Mesenteric fat pad (tissue), 1 donor: ENCODE measurements at regions not wholly inside any gene's neighbourhood (a gene's known extent, or its start where the extent isn't known, plus 50 kb on each side); places are given as distances from the start of the nearest gene placed in this dataset.
"Not testable (repeated sequence)": the region's sequence is repeated elsewhere in the genome, so short reads cannot be mapped to it uniquely, and the experiment has no call there.

ENCODE experiments used
- DNase-seq: peaks from one replicate; pipeline ENCODE4 v3.0.0-alpha.2; 2020; ENCODE audit warnings: low spot score
- donor health status: DM: yes; HTN: yes; CAD: no.

- no peak for DNase-seq
Observed at GRCh38 chr11:82536706-82537105, 197.0 kb downstream of the FAM181B start.

DNA sequence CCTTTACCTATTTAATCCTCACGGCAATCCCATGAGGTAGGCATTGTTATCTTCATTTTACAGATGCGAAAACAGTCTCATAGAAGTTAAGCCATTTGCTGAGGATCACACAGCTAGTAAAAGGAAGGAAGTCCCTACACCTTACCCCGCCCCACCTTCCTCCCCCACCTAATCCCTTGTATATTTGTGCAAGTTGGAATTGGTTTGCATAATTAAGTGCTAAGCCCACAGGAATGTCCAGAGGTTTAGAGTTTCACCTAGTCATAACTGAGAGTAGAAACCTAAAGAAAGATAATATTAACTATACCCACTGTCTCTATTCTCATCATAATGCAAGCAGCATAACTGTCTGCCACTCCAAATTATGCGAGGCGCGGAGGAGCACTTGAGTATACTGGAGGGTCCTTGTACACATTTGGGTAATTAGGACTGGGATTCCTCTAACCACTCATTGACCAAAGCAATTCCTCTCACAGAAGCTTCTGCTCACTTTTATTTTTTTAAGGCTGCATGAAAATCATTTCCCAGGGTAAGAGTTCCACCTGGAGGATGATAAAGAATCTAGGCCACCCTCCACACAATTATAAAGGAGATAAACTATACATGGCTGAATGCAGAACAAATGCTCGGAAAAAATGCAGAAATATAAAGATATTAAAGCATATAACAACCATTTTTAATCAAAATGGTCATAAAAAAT lies 199.9 kb downstream of the FAM181B start:
- DNase-seq, result no peak

GRCh38 chr11:82529936-82530335 lies 203.7 kb downstream of the FAM181B start:
- no peak for DNase-seq

DNA sequence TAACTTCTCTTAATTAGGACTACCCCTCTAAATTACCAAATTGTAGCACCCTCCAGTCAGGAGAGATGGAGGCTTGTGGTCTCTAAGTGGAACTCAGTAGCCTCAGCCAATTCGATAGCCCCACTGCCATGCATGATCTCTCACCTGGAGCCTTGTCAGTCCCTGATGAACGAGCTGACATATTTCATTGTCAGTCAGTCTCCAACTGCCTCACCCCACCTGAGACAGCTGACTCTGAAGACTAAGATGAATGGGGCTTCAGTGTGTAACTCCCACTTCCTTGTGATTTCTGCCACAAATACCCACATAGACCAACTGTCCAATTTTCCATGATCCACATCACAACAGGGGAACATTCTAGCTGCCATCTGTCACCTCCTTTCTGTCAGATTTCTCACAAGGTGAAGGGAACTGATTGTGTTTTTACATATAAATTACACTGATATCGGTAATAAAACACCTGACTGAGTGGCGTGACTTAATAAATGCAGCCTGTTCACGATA lies 206.5 kb downstream of the FAM181B start:
- DNase-seq, result no peak

- no peak for DNase-seq
Observed at GRCh38 chr11:82523141-82523540, 210.5 kb downstream of the FAM181B start.

- DNase-seq, result no peak
Observed at GRCh38 chr11:82521427-82521826, 212.2 kb downstream of the FAM181B start.

DNA sequence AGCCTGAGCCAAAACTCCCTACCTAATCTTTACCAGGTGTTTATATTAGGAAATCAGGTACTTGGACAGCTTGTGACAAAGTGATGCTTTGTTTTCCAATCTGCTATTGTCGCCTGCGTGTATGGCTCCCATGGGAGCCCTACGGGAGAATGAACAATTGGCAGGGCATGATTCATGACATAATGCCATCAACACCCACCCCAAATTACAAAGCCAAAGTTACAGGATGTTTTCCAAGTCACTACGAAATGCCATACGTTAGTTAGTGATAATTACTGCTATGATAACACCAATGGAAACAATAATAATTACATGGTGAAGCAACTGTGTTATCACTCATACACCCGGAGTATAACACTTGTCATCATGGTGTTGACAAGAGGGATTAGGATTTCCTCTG lies 226.4 kb downstream of the FAM181B start:
- no peak for DNase-seq

GRCh38 chr11:82505379-82505778 lies 228.3 kb downstream of the FAM181B start:
- DNase-seq, result no peak

DNA sequence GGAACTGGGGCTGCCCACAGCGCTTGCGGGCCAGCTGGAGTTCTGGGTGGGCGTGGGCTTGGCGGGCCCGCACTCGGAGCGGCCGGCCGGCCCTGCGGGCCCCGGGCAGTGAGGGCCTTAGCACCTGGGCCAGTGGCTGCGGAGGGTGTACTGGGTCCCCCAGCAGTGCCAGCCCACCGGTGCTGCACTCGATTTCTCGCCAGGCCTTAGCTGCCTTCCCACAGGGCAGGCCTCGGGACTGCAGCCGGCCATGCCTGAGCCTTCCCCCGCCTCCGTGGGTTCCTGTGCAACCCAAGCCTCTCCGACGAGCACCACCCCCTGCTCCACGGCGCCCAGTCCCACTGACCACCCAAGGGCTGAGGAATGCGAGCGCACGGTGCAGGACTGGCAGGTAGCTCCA lies 232.5 kb downstream of the FAM181B start:
- DNase-seq, result not testable (repeated sequence)

DNA sequence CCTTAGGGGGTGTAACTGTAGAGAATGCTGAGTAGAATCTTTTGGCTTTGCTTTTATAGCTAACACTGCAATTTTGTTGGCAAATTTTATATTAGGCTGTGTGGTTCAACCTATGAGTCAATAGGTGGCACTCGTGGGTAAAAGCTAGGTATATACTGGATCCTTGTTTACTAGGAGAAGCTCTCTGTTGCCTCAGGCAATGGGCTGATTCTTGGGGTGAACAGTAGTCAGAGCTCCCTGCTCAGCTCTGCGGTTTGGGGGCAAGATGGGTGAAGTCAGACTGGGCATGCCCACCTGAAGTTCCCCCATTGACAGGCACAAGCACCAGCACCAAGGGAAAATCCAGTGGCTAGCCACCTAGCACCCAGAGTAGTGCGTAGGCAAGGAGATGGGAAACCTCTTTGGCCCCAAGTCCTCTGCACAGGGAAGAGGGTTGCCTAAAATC lies 238.7 kb downstream of the FAM181B start:
- DNase-seq, result no peak

- no peak for DNase-seq
Observed at GRCh38 chr11:82474876-82475275, 258.8 kb downstream of the FAM181B start.

GRCh38 chr11:82465481-82465880 lies 268.2 kb downstream of the FAM181B start:
- DNase-seq, result no peak

DNA sequence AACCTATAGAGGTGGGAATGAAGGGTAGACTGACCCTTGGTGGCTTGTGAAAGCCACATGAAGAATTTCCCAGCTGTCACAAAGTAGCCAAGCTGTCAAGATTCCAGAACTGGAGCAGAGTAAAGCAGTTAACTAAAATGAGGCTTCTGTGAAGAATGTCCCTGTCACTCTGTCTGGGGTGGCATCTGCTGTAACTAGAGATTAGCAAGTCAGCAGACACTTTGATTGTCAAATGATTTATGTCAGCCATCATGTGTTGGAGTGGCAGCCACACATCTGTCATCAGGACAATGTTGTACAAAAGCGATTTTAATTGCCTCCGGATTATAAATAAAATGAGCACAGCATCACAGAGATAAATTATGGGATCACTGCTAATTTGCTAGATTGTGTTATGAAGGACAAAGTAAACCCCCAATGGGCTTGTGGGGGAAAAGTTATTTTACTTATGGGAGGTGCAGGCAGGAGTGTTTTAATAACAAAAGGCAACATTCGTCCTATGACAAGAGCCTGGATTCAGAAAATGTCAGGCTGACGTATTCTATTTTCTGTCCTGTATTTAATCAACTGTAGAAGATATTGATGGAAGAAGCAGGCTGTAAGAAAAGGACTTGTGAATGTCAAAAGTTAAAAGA lies 270.9 kb downstream of the FAM181B start:
- DNase-seq, result no peak

DNA sequence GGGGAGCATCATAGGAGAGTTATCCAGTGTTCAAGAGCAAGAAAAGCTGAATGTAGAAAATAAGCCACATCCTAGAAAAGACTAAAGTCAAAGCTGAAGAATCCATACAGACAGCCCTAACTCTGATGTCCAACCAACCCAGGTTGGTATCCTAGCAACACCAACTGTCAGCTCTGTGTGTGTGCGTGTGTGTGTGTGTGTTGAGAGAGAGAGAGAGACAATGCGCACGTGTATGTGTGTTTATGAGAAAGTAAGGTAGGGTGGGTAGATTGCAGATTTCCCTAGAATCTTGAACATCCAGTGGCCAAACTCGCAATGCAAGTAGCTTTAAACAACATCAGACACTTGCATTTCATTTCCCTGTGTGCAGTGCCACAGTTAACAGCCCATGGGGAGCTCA lies 274.9 kb downstream of the FAM181B start:
- DNase-seq, result no peak

GRCh38 chr11:82458147-82458546 lies 275.5 kb downstream of the FAM181B start:
- no peak for DNase-seq

DNA sequence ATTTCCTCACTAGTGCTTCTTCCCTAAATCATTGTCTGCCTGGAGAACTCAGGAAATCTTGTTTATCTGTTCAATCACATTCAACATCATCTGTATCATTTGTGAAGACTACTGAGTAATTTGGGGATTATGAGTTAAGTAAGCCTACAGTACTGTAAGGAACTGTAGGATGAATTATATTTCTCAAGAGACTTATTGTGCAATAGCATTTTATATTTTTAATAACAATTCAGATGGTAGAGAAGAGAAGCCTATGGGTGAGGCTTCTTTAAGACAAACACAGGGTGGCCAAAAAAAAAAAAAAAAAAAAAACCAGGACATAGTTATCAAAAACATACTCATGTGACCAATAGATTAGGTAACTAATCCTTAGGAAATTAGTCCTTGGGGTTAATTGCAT lies 282.7 kb downstream of the FAM181B start:
- no peak for DNase-seq

DNA sequence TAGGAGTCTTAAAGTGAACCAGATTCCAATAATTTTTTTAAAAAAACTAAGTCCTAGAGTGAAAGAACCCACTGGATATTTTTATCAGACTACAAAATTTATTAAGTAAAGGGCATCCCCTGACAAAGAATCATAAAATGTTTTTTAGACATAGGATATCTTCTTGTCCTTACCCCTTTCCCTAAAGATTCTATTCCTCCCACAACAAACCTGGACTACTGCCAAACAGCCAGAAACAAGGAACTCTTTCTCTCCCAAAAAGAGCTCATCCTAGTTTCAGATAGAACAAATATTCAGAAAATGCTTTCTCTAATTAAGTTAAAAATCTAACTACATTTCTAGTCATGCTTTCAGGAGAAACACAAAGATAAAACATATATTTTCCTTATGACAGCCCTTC lies 327.1 kb downstream of the FAM181B start:
- DNase-seq, result no peak

- no peak for DNase-seq
Observed at GRCh38 chr11:82405421-82405820, 328.2 kb downstream of the FAM181B start.

- no peak for DNase-seq
Observed at GRCh38 chr11:82404981-82405380, 328.7 kb downstream of the FAM181B start.

DNA sequence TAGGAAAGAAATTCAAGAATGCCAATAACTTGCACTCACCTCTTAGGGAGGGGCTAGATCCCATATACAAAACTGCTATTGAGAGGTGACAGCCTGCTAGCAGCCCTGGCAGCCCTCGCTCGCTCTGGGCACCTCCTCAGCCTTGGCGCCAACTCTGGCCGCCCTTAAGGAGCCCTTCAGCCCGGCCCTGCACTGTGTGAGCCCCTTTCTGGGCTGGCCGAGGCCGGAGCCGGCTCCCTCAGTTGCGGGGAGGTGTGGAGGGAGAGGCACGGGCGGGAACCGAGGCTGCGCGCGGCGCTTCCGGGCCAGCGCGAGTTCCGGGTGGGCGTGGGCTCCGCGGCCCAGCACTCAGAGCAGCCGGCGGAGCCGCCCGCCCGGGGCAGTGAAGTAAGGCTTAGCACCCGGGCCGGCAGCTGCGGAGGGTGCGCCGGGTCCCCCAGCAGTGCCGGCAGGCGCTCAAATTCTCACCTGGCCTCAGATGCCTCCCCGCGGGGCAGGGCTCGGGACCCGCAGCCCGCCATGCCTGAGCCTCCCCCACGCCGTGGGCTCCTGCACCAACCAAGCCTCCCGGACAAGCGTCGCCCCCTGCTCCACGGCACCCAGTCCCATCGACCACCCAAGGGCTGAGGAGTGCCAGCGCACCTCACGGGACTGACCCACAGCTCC lies 329.9 kb downstream of the FAM181B start:
- peak; percentile 72 for DNase-seq

GRCh38 chr11:82398300-82398815 lies 335.3 kb downstream of the FAM181B start:
- no peak for DNase-seq

- not testable (repeated sequence) for DNase-seq
Observed at GRCh38 chr11:82396639-82397038, 337.0 kb downstream of the FAM181B start.
